Stimulated activated memory B cell treated with anti-CD40 and anti-IgM and Interleukin-4, amounts not matched to agents 10 μg/mL and 1 μg/mL and 100 μg/mL, for 72 hours (primary cell): ENCODE measurements at regions not wholly inside any gene's neighbourhood (a gene's known extent, or its start where the extent isn't known, plus 50 kb on each side); places are given as distances from the start of the nearest gene placed in this dataset.

Experiments
- ATAC-seq: fragments of 150-1000 bp; cut with Tn5 transposase; 2 replicates; pipeline ENCODE4 v1.10.0; 2021
- H3K27ac Mint-ChIP-seq: one replicate; pipeline ENCODE4 v1.8.0; 2022; ENCODE audit warnings: mild to moderate bottlenecking, mixed read lengths
- H3K27me3 Mint-ChIP-seq: one replicate; pipeline ENCODE4 v1.8.0; 2022; ENCODE audit warnings: mixed read lengths
- H3K36me3 Mint-ChIP-seq: one replicate; pipeline ENCODE4 v1.8.0; 2022; ENCODE audit warnings: mixed read lengths
- H3K4me1 Mint-ChIP-seq: one replicate; pipeline ENCODE4 v1.8.0; 2022; ENCODE audit warnings: mixed read lengths
- H3K4me3 Mint-ChIP-seq: one replicate; pipeline ENCODE4 v1.8.0; 2022; ENCODE audit warnings: mild to moderate bottlenecking, moderate library complexity, mixed read lengths
- H3K9me3 Mint-ChIP-seq: one replicate; pipeline ENCODE4 v1.8.0; 2022; ENCODE audit warnings: mixed read lengths

DNA sequence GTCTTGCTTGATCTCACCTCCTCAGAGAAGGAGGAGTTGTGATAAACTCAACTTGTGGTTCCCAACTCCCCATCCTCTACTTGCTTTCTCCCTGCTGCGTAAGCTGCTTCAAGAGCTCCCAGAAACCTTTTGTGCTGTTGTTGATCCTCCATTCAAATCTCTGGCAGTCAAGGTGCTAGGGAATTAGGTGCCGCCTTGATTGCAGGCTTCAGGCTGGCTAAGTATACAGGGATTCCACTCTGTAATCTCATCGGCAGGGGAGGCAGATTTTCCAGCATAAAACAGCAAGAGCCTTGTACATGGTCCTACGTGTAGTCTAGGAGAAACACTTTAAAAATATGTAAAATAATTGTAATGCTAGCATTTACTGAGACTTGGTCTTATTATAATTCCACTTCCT is 116.2 kb upstream of the DDX18 start:
- H3K4me3 Mint-ChIP-seq = no peak overlapping the region
- no peaks in the 10 kb centered on the region for H3K36me3 Mint-ChIP-seq
- ATAC-seq = no peak
- H3K27ac Mint-ChIP-seq = no peak overlapping the region
- no peaks in the 10 kb centered on the region for H3K9me3 Mint-ChIP-seq
- H3K27me3 Mint-ChIP-seq = no peaks in the 10 kb centered on the region
- H3K4me1 Mint-ChIP-seq = no peaks in the 10 kb centered on the region

DNA sequence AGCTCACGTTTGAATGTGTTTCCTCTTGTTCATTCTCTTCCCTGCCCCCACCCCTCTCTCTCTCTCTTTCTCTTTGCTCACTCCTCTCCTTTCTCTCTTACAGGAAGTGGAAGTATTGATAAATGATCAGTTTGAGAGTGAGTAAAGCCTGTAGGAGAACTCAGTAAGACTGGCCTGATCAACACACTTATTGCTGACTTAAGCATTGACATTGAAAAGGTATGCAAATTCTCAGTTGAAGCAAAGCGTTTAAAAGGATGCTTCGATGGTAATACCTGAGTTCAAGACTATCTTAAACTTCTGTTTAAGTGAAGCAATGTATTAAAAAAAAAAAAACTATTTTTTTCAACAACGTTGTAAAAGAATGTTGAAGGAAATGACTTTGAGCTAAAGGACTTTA is 115.7 kb upstream of the DDX18 start:
- Mint-ChIP-seq H3K9me3 (no peaks in the 10 kb centered on the region), H3K36me3 (no peaks in the 10 kb centered on the region), H3K4me1 (no peaks in the 10 kb centered on the region), H3K4me3 (no peak overlapping the region), H3K27me3 (no peaks in the 10 kb centered on the region), H3K27ac (no peak overlapping the region)
- no peak for ATAC-seq

DNA sequence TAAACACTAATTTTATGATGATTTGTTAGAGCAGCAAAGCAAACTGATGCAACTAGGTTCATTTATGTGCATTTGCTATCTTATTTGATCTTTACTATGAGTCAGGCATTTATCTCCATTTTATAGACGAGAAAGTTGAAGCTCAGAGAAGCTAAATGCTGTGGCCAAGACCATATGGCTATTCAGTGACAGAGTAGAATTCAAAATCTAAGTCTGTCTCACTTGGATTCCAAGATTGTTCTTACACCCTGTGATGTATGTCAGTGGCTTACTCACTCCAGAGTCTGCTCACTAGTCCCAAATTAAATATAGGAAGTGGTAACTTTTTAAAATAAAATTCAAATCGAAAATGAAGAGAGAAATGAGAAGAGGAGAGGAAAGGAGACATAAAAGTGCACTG is 114.0 kb upstream of the DDX18 start:
- Mint-ChIP-seq H3K4me1 (no peaks in the 10 kb centered on the region), H3K27ac (no peak overlapping the region), H3K9me3 (no peaks in the 10 kb centered on the region), H3K36me3 (no peaks in the 10 kb centered on the region), H3K27me3 (no peaks in the 10 kb centered on the region), H3K4me3 (no peak overlapping the region)
- ATAC-seq = no peak

GRCh38 chr2:117701365-117701764 is 113.1 kb upstream of the DDX18 start:
- Mint-ChIP-seq H3K36me3 (no peaks in the 10 kb centered on the region), H3K27me3 (no peaks in the 10 kb centered on the region), H3K27ac (no peak overlapping the region), H3K4me1 (no peaks in the 10 kb centered on the region), H3K4me3 (no peak overlapping the region), H3K9me3 (no peaks in the 10 kb centered on the region)
- ATAC-seq = no peak

- no peak for ATAC-seq
- H3K36me3 Mint-ChIP-seq = no peaks in the 10 kb centered on the region
- H3K27ac Mint-ChIP-seq = no peak overlapping the region
- no peaks in the 10 kb centered on the region for H3K27me3 Mint-ChIP-seq
- H3K9me3 Mint-ChIP-seq = no peaks in the 10 kb centered on the region
- no peak overlapping the region for H3K4me3 Mint-ChIP-seq
- no peaks in the 10 kb centered on the region for H3K4me1 Mint-ChIP-seq
Observed at GRCh38 chr2:117702098-117702497, 112.4 kb upstream of the DDX18 start.

DNA sequence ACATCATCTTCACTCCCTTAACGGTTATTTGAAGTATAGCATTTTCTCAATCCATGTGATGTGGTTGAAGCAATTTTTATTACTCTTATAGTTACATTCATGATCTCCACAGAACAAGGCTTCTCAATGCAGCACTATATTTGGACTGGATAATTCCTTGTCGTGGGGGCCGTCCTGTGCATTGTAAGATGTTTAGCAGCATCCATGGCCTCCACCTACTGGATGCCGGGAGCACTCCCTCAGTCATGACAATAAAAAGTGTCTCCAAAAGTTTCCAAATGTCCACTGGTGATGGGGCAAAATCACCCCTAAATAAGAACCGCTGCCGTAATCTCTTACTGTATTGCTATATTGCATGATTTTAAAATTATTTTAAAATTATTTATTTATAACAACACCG is 110.6 kb upstream of the DDX18 start:
- no peaks in the 10 kb centered on the region for H3K4me1 Mint-ChIP-seq
- H3K27ac Mint-ChIP-seq = no peak overlapping the region
- H3K9me3 Mint-ChIP-seq = no peaks in the 10 kb centered on the region
- no peak overlapping the region for H3K4me3 Mint-ChIP-seq
- H3K27me3 Mint-ChIP-seq = no peaks in the 10 kb centered on the region
- no peak for ATAC-seq
- no peaks in the 10 kb centered on the region for H3K36me3 Mint-ChIP-seq

GRCh38 chr2:117704818-117705217 is 109.7 kb upstream of the DDX18 start:
- H3K36me3 Mint-ChIP-seq = no peaks in the 10 kb centered on the region
- H3K4me1 Mint-ChIP-seq = no peaks in the 10 kb centered on the region
- ATAC-seq = no peak
- no peaks in the 10 kb centered on the region for H3K27me3 Mint-ChIP-seq
- no peak overlapping the region for H3K4me3 Mint-ChIP-seq
- H3K9me3 Mint-ChIP-seq = no peaks in the 10 kb centered on the region
- no peak overlapping the region for H3K27ac Mint-ChIP-seq

DNA sequence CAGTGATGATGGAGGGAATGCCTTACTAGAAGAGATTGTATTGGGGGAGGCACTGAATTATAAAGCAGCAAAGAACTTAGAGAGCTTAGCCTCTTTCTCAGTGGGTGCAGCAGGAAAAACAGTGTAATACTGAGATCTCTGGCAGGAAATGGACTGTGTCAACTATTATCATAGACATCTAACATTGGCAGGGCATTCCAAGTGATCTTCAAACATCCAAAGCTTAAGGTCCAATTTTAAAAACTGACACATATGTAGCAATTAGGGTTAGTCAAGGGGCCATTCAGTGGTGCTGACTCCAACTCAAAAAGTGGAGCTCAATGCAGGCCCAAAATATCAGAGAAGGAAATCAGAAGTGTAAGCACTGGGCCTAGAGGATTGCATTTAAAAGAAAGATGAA is 106.6 kb upstream of the DDX18 start:
- H3K4me1 Mint-ChIP-seq = no peaks in the 10 kb centered on the region
- no peak for ATAC-seq
- H3K27ac Mint-ChIP-seq = no peak overlapping the region
- H3K27me3 Mint-ChIP-seq = no peaks in the 10 kb centered on the region
- H3K9me3 Mint-ChIP-seq = peaks cover 6% of the 10 kb centered on the region
- no peaks in the 10 kb centered on the region for H3K36me3 Mint-ChIP-seq
- H3K4me3 Mint-ChIP-seq = no peak overlapping the region

DNA sequence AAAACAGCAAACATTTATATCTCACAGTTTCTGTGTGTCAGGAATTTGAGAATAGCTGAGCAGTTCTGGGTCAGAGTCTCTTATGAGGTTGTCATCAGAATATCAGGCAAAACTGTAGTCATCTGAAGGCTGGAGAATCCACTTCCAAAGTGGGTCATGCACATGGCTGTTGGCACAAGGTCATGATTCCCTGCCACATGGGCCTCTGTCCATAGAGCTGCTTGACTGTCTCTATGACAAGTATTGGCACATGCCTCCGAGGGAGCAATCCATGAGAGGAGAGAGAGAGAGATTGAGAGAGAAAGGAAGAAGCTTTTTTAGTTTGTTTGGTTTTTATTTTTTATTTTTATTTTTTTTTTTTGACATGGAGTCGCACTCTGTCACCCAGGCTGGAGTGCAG is 101.8 kb upstream of the DDX18 start:
- no peak overlapping the region for H3K27ac Mint-ChIP-seq
- no peaks in the 10 kb centered on the region for H3K36me3 Mint-ChIP-seq
- H3K4me3 Mint-ChIP-seq = no peak overlapping the region
- no peaks in the 10 kb centered on the region for H3K4me1 Mint-ChIP-seq
- peaks cover 6% of the 10 kb centered on the region for H3K9me3 Mint-ChIP-seq
- no peak for ATAC-seq
- H3K27me3 Mint-ChIP-seq = no peaks in the 10 kb centered on the region

DNA sequence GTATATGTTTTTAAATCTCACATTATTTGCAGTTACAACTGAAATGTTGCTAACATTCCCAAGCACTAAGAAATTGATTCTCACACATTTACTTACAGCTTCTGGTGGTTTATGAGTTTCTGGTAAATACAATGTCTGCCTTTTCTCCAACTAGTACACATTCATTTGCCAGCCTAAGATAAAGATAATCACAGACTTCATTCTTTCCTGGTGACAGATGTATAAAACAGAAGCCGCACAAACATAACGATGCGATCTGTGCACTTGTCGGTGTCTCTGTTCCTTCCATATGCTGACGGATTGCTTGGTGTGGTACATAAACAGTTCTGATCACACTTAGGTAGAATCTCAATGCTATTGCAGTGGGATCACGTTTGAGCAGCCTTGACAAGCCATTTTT is 100.4 kb upstream of the DDX18 start:
- Mint-ChIP-seq H3K27me3 (no peaks in the 10 kb centered on the region), H3K4me1 (no peaks in the 10 kb centered on the region), H3K36me3 (no peaks in the 10 kb centered on the region), H3K9me3 (peaks cover 6% of the 10 kb centered on the region), H3K4me3 (no peak overlapping the region), H3K27ac (no peak overlapping the region)
- ATAC-seq = no peak

DNA sequence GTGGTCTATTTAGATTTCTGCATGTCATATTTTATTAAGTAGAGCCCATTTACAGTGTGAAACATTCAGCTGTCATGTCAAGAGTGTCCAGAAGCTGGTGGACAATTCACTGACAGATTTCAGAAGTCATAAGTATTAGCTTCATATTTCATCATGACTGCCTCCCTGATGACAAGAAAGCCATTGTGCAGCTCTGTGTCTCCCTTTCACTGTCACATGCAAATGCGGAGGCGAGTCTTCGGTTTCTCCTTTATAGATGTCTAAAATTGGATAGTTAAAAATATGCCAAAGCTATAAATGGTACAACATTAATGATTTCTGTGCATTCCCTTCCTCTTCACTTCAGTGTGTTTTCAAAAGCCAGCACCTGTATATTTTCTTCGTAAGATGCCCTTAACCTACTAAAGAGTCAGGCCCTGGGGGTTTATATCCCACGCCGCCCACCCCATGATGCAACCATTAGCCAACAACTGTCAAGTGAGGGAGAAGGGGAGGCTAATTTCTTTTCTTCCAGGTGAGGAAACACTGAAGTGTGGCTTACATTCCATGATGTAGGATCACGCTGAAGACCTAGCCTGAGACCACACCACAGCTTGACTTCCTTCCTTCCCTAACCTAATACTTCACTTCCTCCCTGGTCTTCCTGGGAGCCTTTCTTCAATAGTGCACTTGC is 99.6 kb upstream of the DDX18 start:
- Mint-ChIP-seq H3K36me3 (no peaks in the 10 kb centered on the region), H3K9me3 (peaks cover 6% of the 10 kb centered on the region), H3K4me1 (no peaks in the 10 kb centered on the region), H3K27ac (no peak overlapping the region), H3K4me3 (no peak overlapping the region), H3K27me3 (no peaks in the 10 kb centered on the region)
- ATAC-seq = no peak

DNA sequence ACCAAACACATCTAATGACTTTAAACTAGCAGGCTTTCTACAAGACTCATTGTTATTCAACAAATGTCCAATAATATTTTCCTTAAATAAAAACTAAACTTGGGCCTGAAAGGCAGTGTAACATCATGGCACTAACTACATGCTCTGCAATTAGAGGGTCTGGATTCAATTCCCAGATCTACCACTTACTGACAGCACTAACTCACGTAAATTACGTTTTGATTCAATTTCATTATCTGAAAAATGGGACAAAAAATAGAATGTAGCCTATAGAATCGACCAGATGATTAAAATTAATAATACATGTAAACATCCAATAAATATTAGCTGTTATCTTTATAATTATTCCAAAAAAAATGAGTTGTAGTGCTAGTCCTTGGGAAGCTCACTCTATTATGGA is 98.0 kb upstream of the DDX18 start:
- H3K9me3 Mint-ChIP-seq = peaks cover 6% of the 10 kb centered on the region
- H3K4me3 Mint-ChIP-seq = no peak overlapping the region
- peaks cover 16% of the 10 kb centered on the region for H3K27me3 Mint-ChIP-seq
- no peak for ATAC-seq
- no peaks in the 10 kb centered on the region for H3K36me3 Mint-ChIP-seq
- H3K4me1 Mint-ChIP-seq = no peaks in the 10 kb centered on the region
- H3K27ac Mint-ChIP-seq = no peak overlapping the region

DNA sequence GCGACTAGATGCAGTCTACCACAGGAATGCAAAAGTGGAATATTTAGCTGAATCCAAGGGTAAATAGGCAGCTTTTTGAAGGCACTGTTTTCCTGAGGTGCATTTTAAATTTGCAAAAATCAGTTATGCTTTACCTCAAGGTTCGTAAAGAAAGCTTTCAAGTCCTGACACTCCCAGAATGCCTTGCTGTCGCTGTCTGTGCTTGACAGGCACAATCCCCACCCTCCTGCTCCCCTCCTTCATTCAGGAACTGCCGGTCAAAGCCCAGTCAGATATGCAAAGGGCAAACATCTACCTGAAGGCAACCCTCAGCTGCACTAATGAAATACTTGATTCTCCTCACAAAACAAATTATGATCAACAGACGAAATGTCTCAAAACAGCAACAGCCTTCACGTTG is 97.4 kb upstream of the DDX18 start:
- peaks cover 2% of the 10 kb centered on the region for H3K9me3 Mint-ChIP-seq
- no peak overlapping the region for H3K27ac Mint-ChIP-seq
- H3K27me3 Mint-ChIP-seq = peaks cover 17% of the 10 kb centered on the region

DNA sequence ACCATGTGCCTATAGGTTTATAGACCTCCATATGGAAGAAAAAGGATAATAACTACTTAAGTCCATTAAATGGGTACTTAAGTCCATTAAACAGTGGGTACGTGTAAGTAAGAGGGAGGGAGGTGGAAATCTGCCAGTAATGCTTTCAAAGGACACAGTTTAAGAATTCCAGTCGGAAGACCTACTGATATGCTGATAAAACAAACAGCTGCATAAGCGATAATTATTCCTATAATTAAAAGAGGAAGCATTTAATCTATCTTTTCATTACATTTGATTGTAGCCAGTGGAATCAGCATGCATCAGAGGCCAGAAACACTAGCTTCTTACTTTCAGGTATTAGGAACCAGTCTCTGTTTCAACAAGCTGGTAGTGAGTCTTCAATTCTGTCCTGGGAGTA is 96.4 kb upstream of the DDX18 start:
- ATAC-seq = no peak
- Mint-ChIP-seq H3K27ac (no peak overlapping the region), H3K9me3 (no peaks in the 10 kb centered on the region), H3K4me3 (no peak overlapping the region), H3K4me1 (no peaks in the 10 kb centered on the region), H3K36me3 (no peaks in the 10 kb centered on the region), H3K27me3 (peaks cover 17% of the 10 kb centered on the region)

More for the DNA sequence above, 97.4 kb upstream of the DDX18 start:
- no peaks in the 10 kb centered on the region for H3K4me1 Mint-ChIP-seq
- no peak overlapping the region for H3K4me3 Mint-ChIP-seq
- no peaks in the 10 kb centered on the region for H3K36me3 Mint-ChIP-seq
- ATAC-seq = no peak

- H3K4me3 Mint-ChIP-seq = no peak overlapping the region
- ATAC-seq = no peak
- peaks cover 17% of the 10 kb centered on the region for H3K27me3 Mint-ChIP-seq
- H3K36me3 Mint-ChIP-seq = no peaks in the 10 kb centered on the region
- H3K4me1 Mint-ChIP-seq = no peaks in the 10 kb centered on the region
- no peak overlapping the region for H3K27ac Mint-ChIP-seq
- H3K9me3 Mint-ChIP-seq = no peaks in the 10 kb centered on the region
Observed at GRCh38 chr2:117720765-117721164, 93.7 kb upstream of the DDX18 start.

GRCh38 chr2:117723483-117723882 is 91.0 kb upstream of the DDX18 start:
- no peak overlapping the region for H3K27ac Mint-ChIP-seq
- H3K4me1 Mint-ChIP-seq = no peaks in the 10 kb centered on the region
- no peaks in the 10 kb centered on the region for H3K9me3 Mint-ChIP-seq
- ATAC-seq = no peak
- H3K4me3 Mint-ChIP-seq = no peak overlapping the region
- H3K27me3 Mint-ChIP-seq = peaks cover 17% of the 10 kb centered on the region
- H3K36me3 Mint-ChIP-seq = no peaks in the 10 kb centered on the region
